Limb (tissue), 2 donors: ENCODE measurements at regions not wholly inside any gene's neighbourhood (a gene's known extent, or its start where the extent isn't known, plus 50 kb on each side); places are given as distances from the start of the nearest gene placed in this dataset.
A peak's percentile ranks its signal among the peaks of the same experiment; 100 is the strongest.

Experiments used
- DNase-seq, 2 donors: peaks; one replicate each; pipeline ENCODE4 v3.0.0-alpha.2; 2016; ENCODE audit errors: extremely low spot score in 2 of 2

DNA sequence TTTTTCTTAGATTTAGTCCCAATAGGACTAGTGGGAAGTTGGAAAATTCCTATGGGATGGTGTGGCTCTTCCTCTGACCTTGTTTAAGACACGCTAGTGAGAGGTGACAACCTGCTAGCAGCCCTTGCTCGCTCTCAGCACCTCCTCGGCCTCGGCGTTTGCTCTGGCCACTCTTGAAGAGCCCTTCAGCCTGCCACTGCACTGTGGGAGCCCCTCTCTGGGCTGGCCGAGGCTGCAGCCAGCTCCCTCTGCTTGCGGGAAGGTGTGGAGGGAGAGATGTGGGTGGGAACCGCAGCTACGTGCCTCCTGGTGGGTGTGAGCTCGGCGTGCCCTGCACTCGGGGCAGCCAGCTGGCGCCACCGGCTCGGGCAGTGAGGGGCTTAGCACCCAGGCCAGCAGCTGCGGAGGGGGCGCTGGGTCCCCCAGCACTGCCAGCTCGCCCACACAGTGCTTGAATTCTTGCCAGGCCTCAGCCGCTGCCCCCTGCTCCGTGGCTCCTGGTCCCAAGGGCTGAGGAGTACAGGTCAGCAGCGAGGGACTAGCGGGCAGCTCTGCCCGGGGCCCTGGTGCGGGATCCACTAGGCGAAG, 254.5 kb upstream of the ANKRD55 start:
- DNase-seq, result no peak

DNA sequence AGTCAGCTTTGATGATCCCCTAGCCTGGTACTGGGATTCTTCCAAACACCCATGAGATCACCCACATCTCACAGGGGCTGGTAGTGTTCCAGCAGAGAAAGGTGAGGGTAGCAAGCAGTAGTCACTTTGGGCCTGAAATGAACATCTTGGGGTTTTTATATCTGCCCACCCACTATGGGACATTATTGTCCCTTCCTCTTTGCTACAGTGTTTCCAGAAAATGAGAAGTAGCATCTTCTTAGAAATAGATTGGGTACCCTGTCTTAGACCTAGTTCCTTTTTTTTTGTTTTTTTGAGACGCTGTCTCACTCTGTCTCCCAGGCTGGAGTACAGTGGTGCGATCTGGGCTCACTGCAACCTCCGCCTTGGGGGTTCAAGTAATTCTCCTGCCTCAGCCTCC, 249.2 kb upstream of the ANKRD55 start:
- no peak for DNase-seq

DNA sequence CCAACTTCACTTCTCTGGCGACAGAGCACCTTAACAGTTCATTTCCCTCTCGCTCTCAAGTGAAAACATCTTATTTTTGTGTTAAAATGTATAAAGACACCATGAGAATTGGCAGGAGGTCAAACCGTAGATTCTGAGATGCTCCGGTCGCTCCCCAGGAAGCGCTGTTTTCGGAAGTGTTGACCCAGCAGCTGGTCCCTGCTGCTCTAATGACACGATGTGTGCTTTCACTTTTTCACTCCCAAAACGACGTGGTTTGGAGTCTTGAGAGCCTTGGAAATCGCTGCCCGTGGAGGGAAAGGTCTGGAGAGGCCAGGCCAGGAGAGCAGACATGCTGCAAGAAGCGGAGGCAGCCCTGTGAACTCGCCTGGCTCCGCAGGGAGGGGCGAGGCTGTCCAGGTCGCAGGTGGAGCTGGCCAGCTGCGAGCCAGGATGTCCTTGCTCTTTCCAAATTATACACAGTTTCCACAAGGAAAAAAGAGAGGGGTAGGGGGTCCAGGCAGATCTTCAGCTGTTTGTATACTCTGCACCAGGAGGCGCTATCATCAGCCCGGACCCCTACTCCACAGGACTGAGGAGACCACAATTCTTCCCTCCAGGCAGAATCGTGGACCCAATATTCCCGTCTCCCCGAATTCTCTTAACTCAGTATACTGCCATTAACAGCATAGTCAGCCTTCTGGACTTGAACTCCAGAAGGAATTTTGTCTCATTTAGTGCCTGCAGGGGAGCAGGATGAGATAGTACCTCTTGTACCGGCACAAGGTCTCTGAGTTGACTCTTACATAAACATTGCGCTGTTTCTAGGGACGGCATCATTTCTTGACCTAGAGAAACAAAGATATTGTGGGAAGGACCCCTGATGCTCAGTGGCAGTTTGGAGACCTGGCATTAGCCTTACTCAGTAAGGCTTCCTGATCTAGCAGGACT, 248.6 kb upstream of the ANKRD55 start:
- DNase-seq, result peak in 1 of 2 donors; percentile 69

DNA sequence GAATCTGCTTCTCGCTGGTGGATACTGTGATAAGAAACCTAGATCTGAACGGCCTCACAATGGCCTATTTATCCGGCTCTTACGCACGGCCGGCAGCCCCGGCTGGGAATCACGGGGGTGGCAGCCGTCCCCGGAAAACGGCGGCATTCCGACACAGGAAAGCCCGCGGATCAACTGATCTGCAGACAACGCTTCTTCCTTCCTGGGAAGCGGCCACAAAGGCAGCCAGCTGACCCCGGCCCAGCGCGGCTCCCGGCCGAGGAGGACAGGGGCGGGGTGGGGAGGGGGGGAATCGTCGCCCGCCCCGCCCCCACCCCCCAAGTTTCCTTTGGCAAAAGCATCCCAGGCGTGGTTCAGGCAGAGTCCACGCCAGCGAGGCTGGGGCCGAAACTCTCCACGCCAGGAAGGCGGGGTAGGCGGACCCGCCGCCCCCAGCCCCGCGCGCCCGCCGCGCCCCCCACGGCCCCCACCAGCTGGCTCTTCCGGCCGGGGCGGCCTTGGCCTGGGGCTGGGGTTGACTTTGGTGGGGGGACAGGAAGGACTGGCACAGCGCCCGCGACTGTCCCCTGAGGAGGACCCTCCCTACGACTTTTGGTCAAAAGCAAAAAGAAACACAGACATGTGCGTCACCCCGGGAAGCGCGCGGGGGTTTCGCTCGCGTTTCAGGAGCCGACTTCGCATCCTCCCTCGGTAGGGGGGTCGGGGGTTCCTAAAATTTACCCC, 247.7 kb upstream of the ANKRD55 start:
- peak; percentile 58 to 84 for DNase-seq

DNA sequence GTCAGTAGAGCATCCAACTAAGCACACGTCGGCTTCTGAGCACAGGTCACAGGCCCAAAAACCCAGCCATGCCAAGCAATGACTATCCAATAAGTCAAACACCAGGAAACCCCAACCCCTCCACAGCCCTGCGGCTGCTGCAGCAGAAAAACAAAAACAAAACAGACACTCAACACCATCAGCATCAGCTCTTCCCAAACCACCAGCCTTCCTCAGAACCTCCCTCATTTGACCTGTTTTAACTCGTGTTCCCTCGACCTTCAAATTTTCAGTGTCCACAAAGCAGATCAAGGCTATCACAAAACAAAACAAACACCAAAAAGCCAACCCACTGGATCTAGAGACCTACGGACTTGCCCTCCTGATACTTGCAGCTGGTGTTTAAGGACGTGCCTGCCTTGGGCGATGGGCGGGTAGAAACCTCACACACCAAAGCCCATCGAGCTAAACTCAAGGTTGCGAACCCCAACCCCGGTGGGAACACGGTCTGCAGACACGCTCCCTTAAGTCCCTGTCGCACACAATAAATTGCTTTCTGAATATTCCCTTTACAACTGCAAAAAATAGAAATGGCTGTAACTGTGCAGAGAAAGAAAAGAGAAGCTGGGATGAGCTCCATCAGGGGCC, 247.1 kb upstream of the ANKRD55 start:
- DNase-seq, result peak in 1 of 2 donors; percentile 33

DNA sequence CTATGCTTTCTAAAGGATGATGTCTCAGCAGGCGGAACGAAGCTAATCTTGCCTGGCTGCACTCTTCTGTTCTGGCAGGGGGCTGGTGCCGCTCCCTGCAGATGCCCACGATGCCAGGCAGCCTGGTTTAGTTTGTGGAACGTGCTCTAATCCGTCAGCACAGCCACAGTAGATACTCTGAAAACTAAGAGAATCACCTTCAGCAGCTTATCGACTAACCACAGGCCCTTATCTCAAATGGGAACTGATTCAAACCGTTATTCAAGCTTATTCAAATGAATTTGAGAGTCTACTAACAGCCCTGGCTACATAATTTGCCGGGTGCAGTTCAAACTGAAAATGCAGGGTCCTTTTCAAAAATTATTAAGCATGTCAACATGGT, 246.6 kb upstream of the ANKRD55 start:
- DNase-seq, result no peak

DNA sequence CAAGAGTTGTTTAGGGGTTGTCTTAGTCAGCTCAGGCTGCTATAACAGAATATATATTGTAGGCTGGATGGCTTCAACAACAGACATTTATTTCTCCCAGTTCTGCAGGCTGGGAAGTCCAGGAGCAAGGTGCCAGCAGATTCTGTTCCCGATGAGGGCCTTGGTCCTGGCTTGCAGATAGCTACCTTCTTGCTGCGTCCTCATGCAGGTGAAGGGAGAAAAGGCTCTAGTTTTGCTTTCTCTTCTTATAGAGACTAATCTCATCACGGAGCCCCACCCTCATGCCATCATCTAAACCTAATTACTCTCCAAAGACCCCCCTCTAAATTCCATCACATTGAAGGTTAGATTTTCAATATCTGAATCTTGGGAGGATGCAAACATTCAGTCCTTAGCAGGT, 246.0 kb upstream of the ANKRD55 start:
- DNase-seq, result no peak

DNA sequence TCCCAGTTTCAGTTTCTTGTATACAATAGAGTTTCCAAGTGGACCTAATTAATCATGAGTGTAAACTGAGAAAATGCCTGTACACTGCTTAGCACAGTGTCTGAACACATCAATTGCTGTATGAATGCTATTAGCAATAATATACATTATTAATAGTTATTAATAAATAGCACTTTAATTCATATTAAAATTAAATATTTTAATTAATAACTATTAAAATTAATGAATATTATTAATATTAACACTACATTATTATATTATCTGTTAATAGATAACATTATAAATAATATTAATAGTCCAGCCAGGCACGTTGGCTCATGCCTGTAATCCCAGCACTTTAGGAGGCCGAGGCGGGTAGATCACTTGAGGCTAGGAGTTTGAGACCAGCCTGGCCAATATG, 244.9 kb upstream of the ANKRD55 start:
- no peak for DNase-seq

DNA sequence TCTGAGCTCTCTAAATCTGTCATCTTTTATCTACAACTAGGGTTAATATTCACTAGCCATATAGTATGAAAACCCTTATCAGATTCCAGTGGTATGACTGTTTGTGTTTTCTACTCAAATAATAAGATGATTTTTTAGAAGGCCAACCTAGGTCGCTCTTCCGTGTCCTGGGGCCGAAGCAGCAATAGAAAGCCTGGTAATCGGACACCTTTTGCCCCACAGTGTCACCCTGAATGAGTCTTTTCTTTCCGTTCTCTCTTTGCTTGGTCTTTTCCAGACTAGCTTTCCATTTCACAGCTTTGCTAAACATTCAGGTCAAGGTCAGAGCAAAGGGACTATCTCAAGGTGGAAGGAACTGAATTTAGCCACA, 243.3 kb upstream of the ANKRD55 start:
- no peak for DNase-seq

DNA sequence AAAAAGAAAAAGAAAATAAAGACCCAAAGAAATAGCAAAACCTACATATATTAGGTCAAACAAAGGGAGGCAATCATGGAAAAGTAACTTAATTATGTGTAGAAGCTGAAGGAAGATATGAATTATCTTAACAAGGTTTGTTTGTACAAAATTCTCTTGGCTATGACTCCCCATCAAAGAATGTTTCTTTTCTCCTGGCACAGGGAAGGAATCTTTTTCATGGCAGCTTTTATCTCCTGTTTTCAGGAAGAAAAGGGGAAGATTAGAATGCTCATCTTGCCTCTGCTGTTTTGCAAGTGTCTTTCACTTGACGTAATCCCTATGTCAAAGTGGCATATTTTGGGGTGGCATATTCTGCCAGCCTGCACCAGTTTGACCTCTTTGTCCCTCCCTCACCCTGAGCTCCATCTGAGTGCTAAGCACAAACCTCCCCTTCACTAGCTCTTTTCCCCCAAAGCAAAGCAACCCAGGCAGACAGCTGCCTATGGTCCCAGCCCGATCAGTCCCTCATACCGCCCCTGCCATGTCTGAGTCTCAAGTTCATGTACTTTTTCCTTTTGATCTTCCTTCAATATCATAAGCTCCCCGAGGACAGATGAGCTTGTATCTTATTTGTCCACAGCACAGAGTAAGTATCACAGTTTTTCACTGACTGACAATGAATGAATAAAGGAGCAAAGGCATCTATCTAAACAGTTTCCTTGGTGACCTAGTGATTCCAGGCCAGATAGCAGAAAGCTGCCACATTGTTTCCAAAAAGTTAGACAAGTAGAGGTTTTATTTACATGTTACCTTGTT, 242.8 kb upstream of the ANKRD55 start:
- DNase-seq, result no peak

DNA sequence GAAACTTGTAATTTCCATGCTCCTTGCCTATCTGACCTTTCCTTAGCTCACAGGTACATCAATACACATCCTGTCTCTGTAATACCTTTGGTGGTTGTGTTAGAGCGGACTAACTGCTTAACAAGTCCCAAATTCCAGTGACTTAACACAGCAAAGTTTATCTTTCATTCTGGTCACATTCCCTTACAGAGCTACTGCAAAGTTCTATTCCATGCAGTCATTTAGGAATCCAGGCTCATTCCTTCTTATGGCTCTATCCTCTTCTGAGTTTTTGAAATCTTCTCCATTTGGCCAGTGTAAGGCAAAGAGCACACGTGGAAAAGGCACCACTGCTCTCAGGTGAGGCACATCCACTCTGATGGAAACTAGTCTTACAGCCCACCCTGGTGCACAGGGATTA, 238.6 kb upstream of the ANKRD55 start:
- DNase-seq, result no peak

DNA sequence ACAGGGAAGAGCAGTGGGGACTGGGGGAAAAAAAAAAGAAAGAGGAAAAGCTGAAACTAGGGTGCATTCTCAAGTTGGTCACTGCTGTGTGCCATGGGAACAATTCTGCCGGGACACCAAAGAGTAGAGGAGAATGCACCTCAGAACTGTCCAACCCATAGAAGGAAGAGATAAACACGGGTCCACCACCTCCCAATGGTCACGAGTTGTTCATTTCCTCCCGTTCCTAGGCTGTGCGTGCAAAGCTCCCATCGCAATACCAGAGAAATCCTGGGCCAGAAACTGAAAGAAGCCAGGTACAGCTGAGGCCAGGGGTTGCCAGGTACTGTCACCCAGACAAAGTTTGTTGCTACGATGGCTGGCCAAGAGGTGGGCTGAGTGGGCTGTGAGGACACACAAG, 236.9 kb upstream of the ANKRD55 start:
- DNase-seq, result no peak

DNA sequence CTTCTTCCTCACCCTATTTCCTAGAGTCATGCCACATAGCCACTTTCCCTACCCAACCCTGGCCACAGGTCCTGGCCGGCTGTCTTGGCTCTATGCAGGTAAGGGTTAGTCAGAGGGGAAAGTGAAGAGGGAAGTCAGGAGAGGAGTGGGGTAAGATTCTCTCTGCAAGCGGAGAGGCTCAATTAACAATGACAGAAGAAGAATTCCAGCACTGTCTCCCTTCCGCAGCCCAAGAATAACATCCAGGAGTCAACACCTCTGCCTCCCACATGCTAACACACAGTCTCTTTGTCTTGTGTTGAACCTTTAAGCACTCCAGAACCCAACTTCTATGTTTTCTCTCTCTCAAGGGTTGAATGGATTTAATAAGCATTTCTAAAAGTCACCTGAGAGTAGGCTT, 235.1 kb upstream of the ANKRD55 start:
- no peak for DNase-seq

DNA sequence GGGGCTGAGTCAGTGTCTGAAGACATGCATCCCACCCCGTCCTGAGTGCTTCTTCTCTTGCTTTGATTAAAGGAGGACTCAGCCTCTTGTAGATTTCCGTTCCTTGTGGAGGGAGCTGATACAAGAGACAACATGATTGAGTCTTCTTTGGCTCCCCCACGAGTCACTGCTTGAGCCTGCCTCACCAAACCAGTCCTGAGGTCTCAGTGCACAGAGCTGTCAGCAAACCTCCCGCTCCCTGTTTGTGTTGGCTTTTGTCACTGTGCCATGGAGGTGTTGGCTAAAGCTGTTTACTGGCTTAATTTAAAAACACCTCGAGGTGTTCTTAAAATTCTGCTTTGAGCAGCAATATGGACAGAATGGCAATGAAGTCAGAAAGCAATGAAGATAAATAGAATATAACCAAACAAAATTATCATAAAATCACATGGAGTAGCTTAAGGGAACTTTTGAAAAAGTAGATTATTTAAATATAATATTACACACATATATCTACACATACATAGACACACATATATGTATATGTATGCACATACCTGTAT, 234.1 kb upstream of the ANKRD55 start:
- DNase-seq, result no peak

DNA sequence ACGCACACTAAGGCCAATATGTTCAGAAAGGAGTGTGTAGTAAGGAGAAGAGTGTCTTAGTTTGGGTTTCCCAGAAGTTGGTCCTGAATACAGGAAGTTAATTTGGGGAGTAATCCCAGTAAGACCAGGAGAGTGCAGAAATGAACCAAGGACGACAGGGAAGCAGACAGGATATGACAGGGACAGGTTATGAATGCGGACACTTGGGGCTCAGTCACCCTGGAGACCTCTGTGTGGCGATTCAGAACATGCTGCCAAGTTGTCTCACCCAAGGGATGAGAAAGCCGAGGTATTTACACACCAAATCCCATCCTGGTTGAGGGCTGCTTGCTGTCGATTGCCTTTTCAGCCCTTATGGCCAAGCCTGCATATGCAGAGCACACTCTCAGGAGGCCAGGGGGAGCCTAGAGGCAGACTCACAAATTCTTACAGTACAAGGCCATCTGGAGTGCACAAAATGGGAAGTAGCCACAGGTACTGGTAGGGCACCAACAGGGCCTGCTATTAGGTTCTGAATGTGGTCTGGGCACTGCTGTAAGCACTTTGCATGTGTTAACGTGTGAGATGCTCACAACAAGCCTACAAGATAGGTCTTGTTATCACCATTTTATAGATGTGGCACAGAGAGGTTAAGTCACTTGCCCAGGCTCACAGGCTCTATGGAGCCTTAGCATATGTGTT, 233.1 kb upstream of the ANKRD55 start:
- no peak for DNase-seq

DNA sequence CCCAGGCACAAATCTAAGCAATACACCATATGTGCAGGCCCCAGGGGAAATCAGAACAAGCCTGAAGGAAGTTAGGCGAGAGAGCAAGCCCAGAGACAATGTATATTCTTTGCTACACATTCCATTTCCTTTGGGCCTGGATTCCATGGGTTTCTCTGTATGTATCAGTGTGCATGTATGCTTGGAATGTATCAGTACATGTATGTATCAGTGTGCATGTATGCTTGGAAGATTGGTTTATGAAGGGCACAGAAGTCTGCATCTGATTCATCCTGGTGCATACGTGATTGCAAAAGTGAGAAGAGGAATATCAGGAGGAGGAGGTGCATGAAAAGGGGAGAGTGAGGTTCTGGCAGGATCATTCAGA, 232.6 kb upstream of the ANKRD55 start:
- DNase-seq, result no peak

DNA sequence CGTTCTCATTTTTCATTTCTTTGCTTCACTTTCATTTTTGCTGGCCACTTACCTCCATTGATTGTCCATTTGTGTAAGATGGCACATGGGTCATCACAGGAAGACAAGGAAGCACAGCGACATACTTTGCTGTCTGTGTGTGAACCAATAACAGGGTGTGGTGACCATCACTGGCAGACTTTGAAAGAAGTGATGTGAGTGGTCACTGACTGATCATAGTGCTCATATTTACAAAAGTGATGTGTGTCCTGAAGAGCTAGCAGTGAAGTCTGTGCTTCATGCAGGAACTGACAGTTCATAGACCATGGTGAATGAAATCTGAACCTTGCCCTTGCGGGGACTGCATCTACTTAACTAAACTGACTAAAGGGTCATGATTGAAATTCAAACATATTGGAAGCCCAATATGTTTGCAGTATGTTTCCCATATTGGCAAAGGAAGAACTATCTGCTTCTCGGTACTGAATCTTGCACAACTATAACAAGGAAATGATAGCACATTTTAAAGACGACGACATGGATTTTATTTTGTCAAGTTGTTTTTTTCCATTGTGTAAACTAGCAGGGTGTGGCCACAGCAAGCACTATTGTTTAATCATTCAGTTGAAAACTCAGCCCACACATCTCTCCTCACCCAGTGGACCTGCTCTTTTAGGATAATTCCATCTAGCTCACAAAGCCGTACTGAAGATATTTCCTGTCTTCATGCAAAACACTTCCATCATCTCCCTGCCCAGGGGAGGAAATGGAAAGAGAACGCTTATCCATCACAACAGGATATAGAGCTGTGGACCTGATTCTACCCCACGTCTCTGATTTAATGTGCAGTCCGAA, 232.0 kb upstream of the ANKRD55 start:
- peak in 1 of 2 donors; percentile 47 for DNase-seq

DNA sequence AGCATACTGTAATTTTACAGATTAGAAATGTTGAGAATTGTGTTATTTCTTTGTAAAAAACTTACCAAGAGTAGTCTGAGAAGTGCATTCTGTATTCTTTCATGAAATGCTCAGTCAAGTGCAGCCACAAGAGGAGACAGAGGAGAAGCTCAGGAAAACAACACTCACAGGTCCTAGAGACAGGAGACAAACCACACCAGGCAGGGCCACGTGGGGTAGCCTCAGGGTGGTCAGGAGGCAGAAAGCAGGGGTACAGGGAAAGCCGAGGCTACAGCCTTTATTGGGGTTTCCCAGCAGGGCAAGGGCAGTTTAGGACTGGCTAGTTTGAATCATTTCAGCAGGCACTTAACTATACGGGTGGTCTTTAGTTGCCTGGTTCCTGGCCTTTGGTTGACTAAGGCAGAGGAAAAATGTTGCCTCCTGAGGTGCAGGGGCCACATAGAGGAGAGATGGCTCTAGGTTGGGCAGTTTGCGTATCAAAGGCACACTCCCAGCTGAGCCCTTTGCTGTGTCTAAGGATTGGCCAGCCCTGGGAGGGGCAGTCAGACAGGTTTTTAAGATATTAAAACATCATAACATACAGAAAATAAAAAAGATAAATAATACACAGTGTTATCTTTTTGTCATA, 230.9 kb upstream of the ANKRD55 start:
- no peak for DNase-seq

DNA sequence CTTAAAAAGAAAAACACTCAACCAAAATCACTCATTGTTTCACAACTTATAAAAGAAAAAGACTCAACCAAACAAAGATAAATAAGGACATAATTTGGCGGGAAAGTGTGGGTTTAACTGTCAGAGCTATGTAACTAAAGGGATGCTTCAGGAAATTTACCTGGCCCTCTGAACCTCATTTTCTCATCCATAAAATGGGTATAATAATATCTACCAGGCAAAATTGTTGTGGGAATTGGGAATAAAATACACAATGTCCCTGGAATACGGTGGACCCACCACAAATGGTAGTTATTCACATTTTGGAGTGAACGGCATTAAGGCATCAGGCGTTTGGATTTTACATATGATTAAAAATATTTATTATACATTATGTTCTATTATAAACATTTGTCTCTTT, 228.5 kb upstream of the ANKRD55 start:
- no peak for DNase-seq
